Immature natural killer cell (primary cell): ENCODE measurements at regions not wholly inside any gene's neighbourhood (a gene's known extent, or its start where the extent isn't known, plus 50 kb on each side); places are given as distances from the start of the nearest gene placed in this dataset.
A peak's percentile ranks its signal among the peaks of the same experiment; 100 is the strongest.
"Not testable (repeated sequence)": the region's sequence is repeated elsewhere in the genome, so short reads cannot be mapped to it uniquely, and the experiment has no call there.

Source experiments
- DNase-seq, 3 donors: peaks; one replicate each; pipeline ENCODE4 v3.0.0; 2022; ENCODE audit warnings: mixed read lengths in 1 of 3
- H3K27ac Mint-ChIP-seq, 6 donors: one replicate each; pipeline ENCODE4 v1.8.0; 2020; ENCODE audit warnings: mixed read lengths in 6 of 6, mild to moderate bottlenecking in 5 of 6, inconsistent platforms in 4 of 6, moderate library complexity in 3 of 6
- H3K27me3 Mint-ChIP-seq, 3 donors: one replicate each; pipeline ENCODE4 v1.8.0; 2020 to 2021; ENCODE audit warnings: low read depth in 3 of 3, mild to moderate bottlenecking in 3 of 3, mixed read lengths in 3 of 3, moderate library complexity in 3 of 3, inconsistent platforms in 1 of 3
- H3K36me3 Mint-ChIP-seq, 3 donors: one replicate each; pipeline ENCODE4 v1.8.0; 2020; ENCODE audit warnings: mixed read lengths in 3 of 3, inconsistent platforms in 2 of 3, mild to moderate bottlenecking in 2 of 3
- H3K4me1 Mint-ChIP-seq, 2 donors: one replicate each; pipeline ENCODE4 v1.8.0; 2020; ENCODE audit warnings: inconsistent platforms in 2 of 2, mild to moderate bottlenecking in 2 of 2, mixed read lengths in 2 of 2, moderate library complexity in 1 of 2
- H3K4me3 Mint-ChIP-seq, 5 donors: one replicate each; pipeline ENCODE4 v1.8.0; 2020; ENCODE audit warnings: mild to moderate bottlenecking in 5 of 5, mixed read lengths in 5 of 5, inconsistent platforms in 3 of 5, moderate library complexity in 3 of 5
- H3K9me3 Mint-ChIP-seq, 6 donors: one replicate each; pipeline ENCODE4 v1.8.0; 2020; ENCODE audit warnings: mild to moderate bottlenecking in 6 of 6, mixed read lengths in 6 of 6, inconsistent platforms in 4 of 6, moderate library complexity in 3 of 6

GRCh38 chr7:149637911-149638565, 135.3 kb downstream of the ZNF467 start:
- Mint-ChIP-seq H3K4me3 (no peak overlapping the region), H3K36me3 (no peaks in the 10 kb centered on the region), H3K27ac (peak overlapping the region in 1 of 6 donors; percentile 15), H3K9me3 (no peaks in the 10 kb centered on the region), H3K27me3 (peaks cover 5 to 9% (median 6%) of the 10 kb centered on the region in 3 donors), H3K4me1 (no peaks in the 10 kb centered on the region)
- no peak for DNase-seq

- Mint-ChIP-seq H3K4me3 (no peak overlapping the region), H3K27me3 (peaks cover 5 to 9% (median 6%) of the 10 kb centered on the region in 3 donors), H3K4me1 (no peaks in the 10 kb centered on the region), H3K27ac (no peak overlapping the region), H3K9me3 (no peaks in the 10 kb centered on the region), H3K36me3 (no peaks in the 10 kb centered on the region)
- DNase-seq: no peak
Observed at GRCh38 chr7:149635561-149636329, 137.6 kb downstream of the ZNF467 start.

- H3K4me1 Mint-ChIP-seq: no peaks in the 10 kb centered on the region
- H3K36me3 Mint-ChIP-seq: no peaks in the 10 kb centered on the region
- DNase-seq: no peak
- H3K9me3 Mint-ChIP-seq: no peaks in the 10 kb centered on the region
- no peak overlapping the region for H3K4me3 Mint-ChIP-seq
- H3K27ac Mint-ChIP-seq: no peak overlapping the region
- peaks cover 5 to 9% (median 6%) of the 10 kb centered on the region in 3 donors for H3K27me3 Mint-ChIP-seq
Observed at GRCh38 chr7:149633976-149634945, 136.7 kb upstream of the ZNF746 start.

GRCh38 chr7:149628361-149629149, 130.9 kb upstream of the ZNF746 start:
- DNase-seq, H3K4me3 Mint-ChIP-seq, H3K27ac Mint-ChIP-seq, H3K9me3 Mint-ChIP-seq, H3K36me3 Mint-ChIP-seq: not testable (repeated sequence)
- peaks cover 9 to 10% of the 10 kb centered on the region in 2 donors for H3K4me1 Mint-ChIP-seq
- H3K27me3 Mint-ChIP-seq: peaks cover 2 to 13% (median 9%) of the 10 kb centered on the region in 3 donors

GRCh38 chr7:149627911-149628310, 130.3 kb upstream of the ZNF746 start:
- DNase-seq: no peak
- peaks cover 2 to 15% (median 9%) of the 10 kb centered on the region in 3 donors for H3K27me3 Mint-ChIP-seq
- no peaks in the 10 kb centered on the region for H3K9me3 Mint-ChIP-seq
- H3K4me1 Mint-ChIP-seq: peaks cover 15 to 17% of the 10 kb centered on the region in 2 donors
- no peak overlapping the region for H3K4me3 Mint-ChIP-seq
- no peak overlapping the region for H3K27ac Mint-ChIP-seq
- no peaks in the 10 kb centered on the region for H3K36me3 Mint-ChIP-seq

- Mint-ChIP-seq H3K4me1 (peaks cover 25 to 26% of the 10 kb centered on the region in 2 donors), H3K4me3 (no peak overlapping the region), H3K36me3 (no peaks in the 10 kb centered on the region), H3K27me3 (peaks cover 5 to 21% (median 12%) of the 10 kb centered on the region in 3 donors), H3K9me3 (no peaks in the 10 kb centered on the region), H3K27ac (no peak overlapping the region)
- DNase-seq: no peak
Observed at GRCh38 chr7:149626972-149627371, 129.4 kb upstream of the ZNF746 start.

- Mint-ChIP-seq H3K27ac (peak overlapping the region in 3 of 6 donors; percentile 27 to 91 (median 67)), H3K9me3 (no peaks in the 10 kb centered on the region), H3K4me3 (peak overlapping the region; percentile 66 to 90 (median 79)), H3K36me3 (peaks cover 0 to under 1% (median under 1%) of the 10 kb centered on the region in 3 donors), H3K27me3 (peaks cover 7 to 24% (median 17%) of the 10 kb centered on the region in 3 donors), H3K4me1 (peaks cover 35 to 36% of the 10 kb centered on the region in 2 donors)
- no peak for DNase-seq
Observed at GRCh38 chr7:149625947-149626392, 128.4 kb upstream of the ZNF746 start.

- Mint-ChIP-seq H3K9me3 (no peaks in the 10 kb centered on the region), H3K4me3 (peak overlapping the region; percentile 66 to 90 (median 79)), H3K36me3 (peaks cover under 1 to 6% (median 4%) of the 10 kb centered on the region in 3 donors), H3K27ac (peak overlapping the region in 5 of 6 donors; percentile 27 to 91 (median 67)), H3K27me3 (peaks cover 7 to 24% (median 17%) of the 10 kb centered on the region in 3 donors), H3K4me1 (peaks cover 40 to 42% of the 10 kb centered on the region in 2 donors)
- peak; percentile 35 to 48 (median 45) for DNase-seq
Observed at GRCh38 chr7:149625340-149625946, 127.8 kb upstream of the ZNF746 start.

- peak overlapping the region; percentile 88 to 90 (median 89) for H3K4me3 Mint-ChIP-seq
- peaks cover 7 to 24% (median 17%) of the 10 kb centered on the region in 3 donors for H3K27me3 Mint-ChIP-seq
- H3K36me3 Mint-ChIP-seq: peaks cover 4 to 10% (median 8%) of the 10 kb centered on the region in 3 donors
- DNase-seq: peak; percentile 94 to 95 (median 94)
- peak overlapping the region; percentile 29 to 91 (median 88) for H3K27ac Mint-ChIP-seq
- no peaks in the 10 kb centered on the region for H3K9me3 Mint-ChIP-seq
- peaks cover 43 to 46% of the 10 kb centered on the region in 2 donors for H3K4me1 Mint-ChIP-seq
Observed at GRCh38 chr7:149624419-149625339, 127.1 kb upstream of the ZNF746 start.

GRCh38 chr7:149624006-149624405, 126.4 kb upstream of the ZNF746 start:
- Mint-ChIP-seq H3K27ac (peak overlapping the region; percentile 79 to 93 (median 90)), H3K4me1 (peaks cover 43 to 46% of the 10 kb centered on the region in 2 donors), H3K36me3 (peaks cover 9 to 15% (median 15%) of the 10 kb centered on the region in 3 donors)

GRCh38 chr7:149623262-149623997, 125.8 kb upstream of the ZNF746 start:
- DNase-seq: peak in 2 of 3 donors; percentile 29 to 46
- not testable (repeated sequence) for H3K9me3 Mint-ChIP-seq
- Mint-ChIP-seq H3K4me1 (peaks cover 43 to 46% of the 10 kb centered on the region in 2 donors), H3K27ac (peak overlapping the region; percentile 79 to 93 (median 90)), H3K36me3 (peaks cover 9 to 15% (median 15%) of the 10 kb centered on the region in 3 donors), H3K4me3 (peak overlapping the region; percentile 89 to 95 (median 90)), H3K27me3 (peaks cover 11 to 26% (median 19%) of the 10 kb centered on the region in 3 donors)

More at GRCh38 chr7:149624006-149624405, 126.4 kb upstream of the ZNF746 start:
- Mint-ChIP-seq H3K4me3 (peak overlapping the region; percentile 89 to 95 (median 90)), H3K9me3 (no peaks in the 10 kb centered on the region), H3K27me3 (peaks cover 11 to 26% (median 19%) of the 10 kb centered on the region in 3 donors)
- DNase-seq: no peak
